Uterus (tissue), 3 donors: ENCODE measurements at regions not wholly inside any gene's neighbourhood (a gene's known extent, or its start where the extent isn't known, plus 50 kb on each side); places are given as distances from the start of the nearest gene placed in this dataset.

Experiments
- DNase-seq, 2 donors: peaks; one replicate each; pipeline ENCODE4 v3.0.0-alpha.2; 2019 to 2020
- H3K27ac ChIP-seq, 2 donors: fragments of 200-600 bp; sonication (generic); 1 replicate in 1 of 2; 2 replicates in 1 of 2; pipeline ENCODE4 v1.5.1; 2016 to 2018
- H3K27me3 ChIP-seq, 2 donors: fragments of 200-600 bp; sonication (generic); one replicate each; pipeline ENCODE4 v1.5.1; 2018 to 2019; ENCODE audit warnings: control low read depth in 1 of 2
- H3K36me3 ChIP-seq, 2 donors: fragments of 200-600 bp; sonication (generic); one replicate each; pipeline ENCODE4 v1.5.1; 2019; ENCODE audit warnings: control low read depth in 1 of 2
- H3K4me1 ChIP-seq, 2 donors: fragments of 200-600 bp; sonication (generic); one replicate each; pipeline ENCODE4 v1.5.1; 2018 to 2019; ENCODE audit warnings: control low read depth in 1 of 2
- H3K4me3 ChIP-seq, 2 donors: fragments of 200-600 bp; sonication (generic); 1 replicate in 1 of 2; 2 replicates in 1 of 2; pipeline ENCODE4 v1.5.1; 2018 to 2019; ENCODE audit warnings: mild to moderate bottlenecking in 1 of 2
- H3K9me3 ChIP-seq, 2 donors: fragments of 200-600 bp; sonication (generic); one replicate each; pipeline ENCODE4 v1.5.1; 2019; ENCODE audit warnings: control low read depth in 1 of 2
- POLR2A ChIP-seq, 2 donors: fragments of 450-650 bp; IDR thresholded peaks; one replicate each; pipeline ENCODE4 v1.6.1; 2016; ENCODE audit warnings: antibody characterized with exemption in 2 of 2, mild to moderate bottlenecking in 1 of 2, moderate library complexity in 1 of 2
- intact Hi-C: fragments of 100-400 bp; cut with DNase I; formaldehyde crosslinking; loops from one replicate; pipeline ENCODE4 v1.15.1; 2023; ENCODE audit warnings: low total_unique reads
- TF ChIP-seq, protein P1 (sequence below), 4 experiments: fragments of 200-600 bp in 2 of 4; fragments of 450-650 bp in 2 of 4; sonication (generic) in 2 of 4; IDR thresholded peaks; one replicate each; pipeline ENCODE4 v1.5.1; 2016 to 2019; ENCODE audit warnings: antibody characterized with exemption in 4 of 4, mild to moderate bottlenecking in 2 of 4, moderate library complexity in 1 of 4
- donor health status: DM: yes; HTN: yes; CAD: no.

DNA sequence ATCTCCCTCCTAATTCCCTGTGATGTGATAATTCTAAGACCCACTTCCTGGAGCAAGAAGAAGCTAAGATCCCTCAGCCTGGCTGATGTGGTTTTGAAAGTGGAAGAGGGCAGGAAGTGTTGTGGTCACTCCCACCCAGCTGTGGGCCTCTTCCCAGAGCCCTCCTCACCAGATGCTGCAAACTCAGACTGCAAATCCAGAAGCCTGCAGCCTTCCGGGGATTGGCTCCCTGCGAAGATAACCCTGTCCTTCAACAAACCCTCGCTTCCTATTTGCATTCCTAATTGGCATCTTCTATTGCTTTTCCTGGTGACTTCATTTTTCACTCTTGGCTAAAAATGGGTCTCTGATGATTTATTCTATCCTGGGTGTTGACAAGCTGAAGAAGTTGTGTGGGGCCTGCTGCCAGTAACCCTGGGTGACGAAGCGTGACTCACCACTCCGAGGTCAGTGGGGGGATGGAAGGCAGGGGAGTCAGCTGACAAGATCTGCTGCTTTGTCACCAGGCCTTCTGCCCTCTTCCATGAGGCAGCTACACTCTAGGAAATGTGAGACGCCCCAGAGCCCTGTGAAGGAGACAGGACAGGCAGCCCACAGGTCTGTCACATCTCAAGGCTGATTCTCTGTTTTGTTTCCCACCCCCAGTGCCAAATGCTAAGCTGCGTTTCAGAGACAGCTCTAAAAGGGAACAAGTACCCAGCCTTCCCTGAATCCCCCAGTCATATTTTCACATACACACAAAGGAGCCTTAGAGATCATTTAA, 99.7 kb upstream of the LIPC start:
- H3K9me3 ChIP-seq, result no peaks in the 10 kb centered on the region
- no peaks in the 10 kb centered on the region for H3K36me3 ChIP-seq
- no peaks in the 10 kb centered on the region for H3K27me3 ChIP-seq
- H3K27ac ChIP-seq, result peak overlapping the region; percentile 86 to 94
- peak; percentile 94 for DNase-seq
- peaks cover 11 to 17% of the 10 kb centered on the region in 2 donors for H3K4me1 ChIP-seq
- intact Hi-C loops, result no loop called here
- no peak overlapping the region for H3K4me3 ChIP-seq
- TF ChIP-seq, protein P1, sequence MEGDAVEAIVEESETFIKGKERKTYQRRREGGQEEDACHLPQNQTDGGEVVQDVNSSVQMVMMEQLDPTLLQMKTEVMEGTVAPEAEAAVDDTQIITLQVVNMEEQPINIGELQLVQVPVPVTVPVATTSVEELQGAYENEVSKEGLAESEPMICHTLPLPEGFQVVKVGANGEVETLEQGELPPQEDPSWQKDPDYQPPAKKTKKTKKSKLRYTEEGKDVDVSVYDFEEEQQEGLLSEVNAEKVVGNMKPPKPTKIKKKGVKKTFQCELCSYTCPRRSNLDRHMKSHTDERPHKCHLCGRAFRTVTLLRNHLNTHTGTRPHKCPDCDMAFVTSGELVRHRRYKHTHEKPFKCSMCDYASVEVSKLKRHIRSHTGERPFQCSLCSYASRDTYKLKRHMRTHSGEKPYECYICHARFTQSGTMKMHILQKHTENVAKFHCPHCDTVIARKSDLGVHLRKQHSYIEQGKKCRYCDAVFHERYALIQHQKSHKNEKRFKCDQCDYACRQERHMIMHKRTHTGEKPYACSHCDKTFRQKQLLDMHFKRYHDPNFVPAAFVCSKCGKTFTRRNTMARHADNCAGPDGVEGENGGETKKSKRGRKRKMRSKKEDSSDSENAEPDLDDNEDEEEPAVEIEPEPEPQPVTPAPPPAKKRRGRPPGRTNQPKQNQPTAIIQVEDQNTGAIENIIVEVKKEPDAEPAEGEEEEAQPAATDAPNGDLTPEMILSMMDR (IDR thresholded peaks at IDR 0.05), result peak in 1 of 4 experiments; percentile 6
- peak in 1 of 2 donors; percentile 21 for TF ChIP-seq POLR2A (IDR thresholded peaks at IDR 0.05)

DNA sequence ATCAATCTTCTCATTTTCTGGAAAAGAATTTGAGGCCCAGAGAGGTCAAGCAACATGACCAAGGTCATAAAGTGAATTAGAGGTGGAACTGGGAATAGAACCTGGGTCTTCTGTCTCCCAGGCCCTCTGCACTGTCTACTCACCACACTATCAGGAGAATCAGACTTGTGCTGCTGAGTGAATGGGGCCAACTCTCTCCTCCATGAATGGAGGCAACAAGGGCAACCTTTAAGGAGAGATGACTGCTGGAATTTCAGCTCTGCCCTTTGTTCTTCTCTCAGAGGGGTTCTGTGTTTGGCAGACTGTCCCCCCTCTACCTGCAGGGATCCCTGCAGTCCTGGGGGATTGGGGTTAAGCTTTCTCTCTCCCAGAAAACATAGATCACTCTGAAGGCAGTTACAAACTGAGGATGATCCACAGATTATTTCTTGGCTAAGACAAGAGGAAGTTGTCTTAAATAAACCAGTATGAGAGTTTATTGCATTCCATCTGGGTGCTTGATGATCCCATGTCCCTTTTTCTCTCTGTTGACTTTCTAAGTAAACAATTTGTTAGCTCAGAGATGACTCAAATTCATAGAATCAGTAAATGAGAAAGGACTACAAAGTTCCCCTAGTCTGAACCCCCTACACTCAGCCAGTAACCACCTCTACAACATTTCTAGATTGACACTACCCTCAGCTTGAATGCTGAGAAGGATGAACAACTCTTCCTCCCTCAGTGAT, 99.0 kb upstream of the LIPC start:
- intact Hi-C loops, result no loop called here
- H3K27me3 ChIP-seq, result no peaks in the 10 kb centered on the region
- H3K4me3 ChIP-seq, result no peak overlapping the region
- H3K36me3 ChIP-seq, result no peaks in the 10 kb centered on the region
- no peaks in the 10 kb centered on the region for H3K9me3 ChIP-seq
- no peak for DNase-seq
- TF ChIP-seq POLR2A (IDR thresholded peaks at IDR 0.05), result no peak
- TF ChIP-seq, protein P1 (IDR thresholded peaks at IDR 0.05), result no peak
- H3K4me1 ChIP-seq, result peaks cover 11 to 17% of the 10 kb centered on the region in 2 donors
- peak overlapping the region; percentile 86 to 94 for H3K27ac ChIP-seq

DNA sequence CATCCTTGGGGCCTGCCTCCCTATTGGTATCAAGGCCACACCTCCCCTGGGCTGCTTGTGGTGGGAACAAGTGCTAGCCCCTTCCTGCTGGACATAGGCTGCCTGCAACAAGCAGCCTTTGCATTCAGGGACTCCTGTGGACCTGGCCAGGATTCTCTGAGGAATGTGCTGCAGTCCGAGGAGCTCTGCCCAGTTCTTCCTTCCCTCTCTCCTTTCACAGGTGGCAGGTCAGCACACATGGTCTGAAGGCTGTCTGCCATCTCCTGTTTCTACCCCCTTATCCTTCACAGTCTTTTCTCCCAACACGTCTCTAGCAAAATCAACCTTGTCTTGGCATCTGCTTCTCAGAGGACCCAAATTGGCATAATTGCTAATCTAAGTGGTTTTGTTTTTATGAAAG, 97.0 kb upstream of the LIPC start:
- intact Hi-C loops, result no loop called here

DNA sequence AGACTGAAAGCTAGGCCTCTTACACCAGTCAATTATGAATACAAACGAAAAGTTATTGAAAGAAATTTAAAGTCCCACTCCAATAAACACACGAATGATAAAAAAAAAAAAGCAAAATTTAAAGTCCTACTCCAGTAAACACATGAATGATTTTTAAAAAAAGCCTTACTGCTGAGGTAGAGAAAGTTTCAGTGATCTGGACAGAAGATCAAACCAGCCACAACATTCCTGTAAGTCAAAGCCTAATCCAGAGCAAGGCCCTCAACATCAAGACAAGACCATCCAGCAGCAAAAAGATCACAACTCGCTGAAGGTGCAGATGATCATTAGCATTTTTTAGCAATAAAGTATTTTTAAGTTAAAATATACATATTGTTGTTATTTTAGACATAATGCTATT, 95.6 kb upstream of the LIPC start:
- no peak overlapping the region for H3K27ac ChIP-seq
- intact Hi-C loops, result no loop called here
- H3K36me3 ChIP-seq, result no peaks in the 10 kb centered on the region
- no peak overlapping the region for H3K4me3 ChIP-seq
- peaks cover 11 to 15% of the 10 kb centered on the region in 2 donors for H3K4me1 ChIP-seq
- TF ChIP-seq POLR2A (IDR thresholded peaks at IDR 0.05), result no peak
- TF ChIP-seq, protein P1 (IDR thresholded peaks at IDR 0.05), result no peak
- DNase-seq, result no peak
- H3K27me3 ChIP-seq, result no peaks in the 10 kb centered on the region
- H3K9me3 ChIP-seq, result no peaks in the 10 kb centered on the region

More for the DNA sequence above, 97.0 kb upstream of the LIPC start:
- Histone ChIP-seq H3K27ac (no peak overlapping the region), H3K9me3 (no peaks in the 10 kb centered on the region), H3K36me3 (no peaks in the 10 kb centered on the region), H3K27me3 (no peaks in the 10 kb centered on the region), H3K4me1 (peaks cover 11 to 17% of the 10 kb centered on the region in 2 donors), H3K4me3 (no peak overlapping the region)
- no peak for DNase-seq
- TF ChIP-seq, protein P1 (IDR thresholded peaks at IDR 0.05), result no peak
- no peak for TF ChIP-seq POLR2A (IDR thresholded peaks at IDR 0.05)

DNA sequence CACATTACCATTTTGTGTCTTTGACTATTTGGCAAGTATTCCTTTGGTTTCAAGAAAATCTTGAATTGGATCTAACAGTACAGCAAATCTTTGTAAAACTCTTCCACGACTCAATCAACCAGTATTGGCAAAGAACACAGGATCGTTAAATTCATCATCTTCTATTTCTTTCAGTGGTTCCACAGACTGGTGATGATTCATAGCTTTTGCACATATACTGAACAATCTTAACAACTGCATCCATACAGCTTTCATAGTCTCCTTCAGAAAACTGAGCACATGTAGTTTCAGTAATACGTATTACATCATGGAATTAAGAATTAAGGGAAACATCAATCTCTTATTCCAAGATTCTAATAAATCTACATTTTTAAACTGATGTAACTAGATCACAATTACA, 91.6 kb upstream of the LIPC start:
- intact Hi-C loops, result no loop called here
- H3K4me1 ChIP-seq, result no peaks in the 10 kb centered on the region
- no peak overlapping the region for H3K4me3 ChIP-seq

More for the DNA sequence above, 91.6 kb upstream of the LIPC start:
- no peaks in the 10 kb centered on the region for H3K36me3 ChIP-seq
- H3K27me3 ChIP-seq, result no peaks in the 10 kb centered on the region
- no peak overlapping the region for H3K27ac ChIP-seq
- no peak for DNase-seq
- no peak for TF ChIP-seq POLR2A (IDR thresholded peaks at IDR 0.05)
- no peaks in the 10 kb centered on the region for H3K9me3 ChIP-seq
